ENCODE measurements at regions not wholly inside any gene's neighbourhood (a gene's known extent, or its start where the extent isn't known, plus 50 kb on each side); places are given as distances from the start of the nearest gene placed in this dataset.

GRCh38 chr20:4083098-4083865, 65.3 kb upstream of the SMOX start:
- no peak for TF ChIP-seq CTCF (IDR thresholded peaks at IDR 0.05)
- DNase-seq (ENCODE audit: low spot score) (no peak), ATAC-seq (ENCODE audit: insufficient number of reproducible peaks, low FRiP score, low read depth) (no peak)
- Histone ChIP-seq H3K27me3 (replicated peaks; ENCODE audit: insufficient read depth) (no peaks in the 10 kb centered on the region), H3K9me3 (no peaks in the 10 kb centered on the region), H3K4me1 (ENCODE audit: control insufficient read depth in 1 of 2, low read depth in 2 of 2) (peaks cover 10 to 45% of the 10 kb centered on the region in 2 donors), H3K27ac (peak overlapping the region; percentile 68 to 87), H3K36me3 (no peaks in the 10 kb centered on the region), H3K4me3 (peak overlapping the region; percentile 34)

GRCh38 chr20:4082406-4083097, 66.1 kb upstream of the SMOX start:
- Histone ChIP-seq H3K9me3 (no peaks in the 10 kb centered on the region), H3K4me3 (no peak overlapping the region), H3K27me3 (replicated peaks; ENCODE audit: insufficient read depth) (no peaks in the 10 kb centered on the region), H3K36me3 (no peaks in the 10 kb centered on the region), H3K27ac (peak overlapping the region; percentile 48 to 76), H3K4me1 (ENCODE audit: control insufficient read depth in 1 of 2, low read depth in 2 of 2) (peaks cover 10 to 45% of the 10 kb centered on the region in 2 donors)
- ATAC-seq (ENCODE audit: insufficient number of reproducible peaks, low FRiP score, low read depth) (peak; percentile 18), DNase-seq (ENCODE audit: low spot score) (no peak)
- TF ChIP-seq CTCF (IDR thresholded peaks at IDR 0.05) = no peak

- Histone ChIP-seq H3K4me3 (no peak overlapping the region), H3K27ac (peak overlapping the region; percentile 48 to 76), H3K9me3 (no peaks in the 10 kb centered on the region), H3K27me3 (replicated peaks; ENCODE audit: insufficient read depth) (no peaks in the 10 kb centered on the region), H3K4me1 (ENCODE audit: control insufficient read depth in 1 of 2, low read depth in 2 of 2) (peaks cover 12 to 38% of the 10 kb centered on the region in 2 donors), H3K36me3 (no peaks in the 10 kb centered on the region)
- peak; percentile 14 for ATAC-seq (ENCODE audit: insufficient number of reproducible peaks, low FRiP score, low read depth)
- DNase-seq (ENCODE audit: low spot score) = no peak
- no peak for TF ChIP-seq CTCF (IDR thresholded peaks at IDR 0.05)
Measured at GRCh38 chr20:4081421-4081820, 66.1 kb upstream of the RNF24 start.

GRCh38 chr20:4076671-4077070, 61.3 kb upstream of the RNF24 start:
- H3K4me3 ChIP-seq = no peak overlapping the region
- H3K27me3 ChIP-seq (replicated peaks; ENCODE audit: insufficient read depth) = no peaks in the 10 kb centered on the region
- no peaks in the 10 kb centered on the region for H3K36me3 ChIP-seq
- H3K27ac ChIP-seq = peak overlapping the region; percentile 46 to 79
- DNase-seq (ENCODE audit: low spot score) = no peak
- TF ChIP-seq CTCF (IDR thresholded peaks at IDR 0.05) = no peak
- no peaks in the 10 kb centered on the region for H3K9me3 ChIP-seq
- peaks cover 12 to 18% of the 10 kb centered on the region in 2 donors for H3K4me1 ChIP-seq (ENCODE audit: control insufficient read depth in 1 of 2, low read depth in 2 of 2)
- peak; percentile 51 for ATAC-seq (ENCODE audit: insufficient number of reproducible peaks, low FRiP score, low read depth)

- H3K9me3 ChIP-seq = no peaks in the 10 kb centered on the region
- H3K27ac ChIP-seq = peak overlapping the region in 1 of 2 donors; percentile 30
- H3K36me3 ChIP-seq = no peaks in the 10 kb centered on the region
- TF ChIP-seq CTCF (IDR thresholded peaks at IDR 0.05) = no peak
- H3K27me3 ChIP-seq (replicated peaks; ENCODE audit: insufficient read depth) = no peaks in the 10 kb centered on the region
- no peak overlapping the region for H3K4me3 ChIP-seq
- ATAC-seq (ENCODE audit: insufficient number of reproducible peaks, low FRiP score, low read depth) (no peak), DNase-seq (ENCODE audit: low spot score) (no peak)
- H3K4me1 ChIP-seq (ENCODE audit: control insufficient read depth in 1 of 2, low read depth in 2 of 2) = peaks cover 16 to 24% of the 10 kb centered on the region in 2 donors
Measured at GRCh38 chr20:4076033-4076432, 60.7 kb upstream of the RNF24 start.
